ENCODE measurements at regions not wholly inside any gene's neighbourhood (a gene's known extent, or its start where the extent isn't known, plus 50 kb on each side); places are given as distances from the start of the nearest gene placed in this dataset.

DNA sequence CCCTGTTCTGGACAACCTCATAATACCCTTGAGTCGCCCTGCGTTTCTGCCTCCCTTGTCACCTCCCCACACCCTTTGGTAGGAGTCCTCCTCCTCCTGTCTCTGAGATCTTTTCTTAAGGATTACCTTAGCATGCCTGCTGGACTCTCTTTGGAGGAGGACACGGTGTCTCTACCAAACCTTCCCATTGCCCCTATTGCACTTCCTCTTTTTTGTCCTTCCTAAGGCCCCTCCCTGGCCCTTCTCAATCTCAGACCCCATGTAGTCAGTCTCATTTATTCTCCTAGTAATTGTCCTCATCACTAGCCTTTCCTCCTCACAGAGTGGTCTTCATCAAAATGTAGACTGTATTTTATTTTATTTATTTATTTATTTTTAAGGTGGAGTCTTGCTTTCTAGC is 335.0 kb upstream of the SFRP2 start:
- DNase-seq, result no peak
- intact Hi-C loops (cut with micrococcal nuclease), result no loop called here
- Histone ChIP-seq H3K4me3 (ENCODE audit: low read length) (no peak overlapping the region), H3K4me2 (ENCODE audit: low read length) (no peak overlapping the region), H3K9me3 (ENCODE audit: low read length) (no peaks in the 10 kb centered on the region), H3K9me2 (replicated peaks; ENCODE audit: low read length) (no peaks in the 10 kb centered on the region), H2AFZ (ENCODE audit: low read length) (no peak overlapping the region), H4K20me1 (ENCODE audit: low read length) (no peaks in the 10 kb centered on the region), H3K27me3 (ENCODE audit: low read length) (no peaks in the 10 kb centered on the region), H3K79me2 (ENCODE audit: low read length) (no peaks in the 10 kb centered on the region), H3K4me1 (ENCODE audit: insufficient read depth, low read length) (no peaks in the 10 kb centered on the region), H3K36me3 (ENCODE audit: low read depth, low read length) (no peaks in the 10 kb centered on the region), H3F3A (ENCODE audit: low read length, unreplicated experiment) (no peaks in the 10 kb centered on the region), H3K9ac (ENCODE audit: low read length) (no peak overlapping the region), H3K27ac (ENCODE audit: low read length) (no peak overlapping the region)
- ATAC-seq, result no peak
- BruUV-seq (replicated peaks), result no TSS peak
- TF ChIP-seq EZH2 (IDR thresholded peaks at IDR 0.05; ENCODE audit: low read length, unreplicated experiment) (no peak), EZH2phosphoT487 (IDR thresholded peaks at IDR 0.05; ENCODE audit: borderline replicate concordance, low read length) (no peak)
- TF ChIP-seq, protein P1, sequence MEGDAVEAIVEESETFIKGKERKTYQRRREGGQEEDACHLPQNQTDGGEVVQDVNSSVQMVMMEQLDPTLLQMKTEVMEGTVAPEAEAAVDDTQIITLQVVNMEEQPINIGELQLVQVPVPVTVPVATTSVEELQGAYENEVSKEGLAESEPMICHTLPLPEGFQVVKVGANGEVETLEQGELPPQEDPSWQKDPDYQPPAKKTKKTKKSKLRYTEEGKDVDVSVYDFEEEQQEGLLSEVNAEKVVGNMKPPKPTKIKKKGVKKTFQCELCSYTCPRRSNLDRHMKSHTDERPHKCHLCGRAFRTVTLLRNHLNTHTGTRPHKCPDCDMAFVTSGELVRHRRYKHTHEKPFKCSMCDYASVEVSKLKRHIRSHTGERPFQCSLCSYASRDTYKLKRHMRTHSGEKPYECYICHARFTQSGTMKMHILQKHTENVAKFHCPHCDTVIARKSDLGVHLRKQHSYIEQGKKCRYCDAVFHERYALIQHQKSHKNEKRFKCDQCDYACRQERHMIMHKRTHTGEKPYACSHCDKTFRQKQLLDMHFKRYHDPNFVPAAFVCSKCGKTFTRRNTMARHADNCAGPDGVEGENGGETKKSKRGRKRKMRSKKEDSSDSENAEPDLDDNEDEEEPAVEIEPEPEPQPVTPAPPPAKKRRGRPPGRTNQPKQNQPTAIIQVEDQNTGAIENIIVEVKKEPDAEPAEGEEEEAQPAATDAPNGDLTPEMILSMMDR (conservative IDR thresholded peaks at IDR 0.05; ENCODE audit: low read depth, low read length), result no peak
- POLR2A ChIA-PET (ENCODE audit: unreplicated experiment), result no interaction called here
- CTCF ChIA-PET, result no interaction called here

DNA sequence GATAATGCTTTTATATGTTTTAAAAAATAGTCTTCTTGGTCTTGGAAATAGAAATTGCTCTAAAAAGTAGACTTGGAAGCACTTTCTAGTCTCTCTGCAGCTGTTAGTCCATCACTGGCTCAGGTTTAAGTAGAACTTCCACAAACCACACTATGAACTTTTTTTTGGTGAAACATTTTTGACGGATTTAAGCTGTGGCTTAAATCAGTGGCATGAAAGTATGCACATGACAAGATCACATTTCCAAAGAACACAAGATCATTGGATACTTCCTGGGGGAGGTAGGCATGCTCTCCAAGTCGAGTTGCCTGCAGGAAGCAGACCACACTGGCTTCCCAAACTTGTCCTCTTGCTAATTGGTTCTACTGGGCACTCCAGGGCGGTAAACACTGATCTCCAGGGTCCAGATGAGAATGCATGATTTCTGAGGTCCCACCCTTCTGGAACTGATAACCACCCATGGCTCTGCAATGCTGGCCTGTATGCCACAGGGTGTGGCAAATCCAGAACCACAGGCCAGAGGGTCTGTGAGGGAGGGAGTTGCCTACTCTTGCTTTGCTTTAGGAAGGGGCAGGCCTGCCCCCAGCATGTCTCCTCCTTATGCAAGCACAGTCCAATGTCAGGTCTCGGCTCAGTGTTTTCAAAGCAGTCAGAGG is 331.9 kb upstream of the SFRP2 start:
- Histone ChIP-seq H3K4me1 (ENCODE audit: insufficient read depth, low read length) (no peaks in the 10 kb centered on the region), H2AFZ (ENCODE audit: low read length) (no peak overlapping the region), H3K79me2 (ENCODE audit: low read length) (no peaks in the 10 kb centered on the region), H3K9me3 (ENCODE audit: low read length) (no peaks in the 10 kb centered on the region), H3K9ac (ENCODE audit: low read length) (no peak overlapping the region), H3K4me3 (ENCODE audit: low read length) (no peak overlapping the region), H3K9me2 (replicated peaks; ENCODE audit: low read length) (no peaks in the 10 kb centered on the region), H3K27me3 (ENCODE audit: low read length) (no peaks in the 10 kb centered on the region), H3K36me3 (ENCODE audit: low read depth, low read length) (no peaks in the 10 kb centered on the region), H3K27ac (ENCODE audit: low read length) (no peak overlapping the region), H3F3A (ENCODE audit: low read length, unreplicated experiment) (no peaks in the 10 kb centered on the region), H4K20me1 (ENCODE audit: low read length) (no peaks in the 10 kb centered on the region), H3K4me2 (ENCODE audit: low read length) (no peak overlapping the region)
- DNase-seq (no peak), ATAC-seq (no peak)
- ChIA-PET POLR2A (ENCODE audit: unreplicated experiment) (no interaction called here), CTCF (no interaction called here)
- BruUV-seq (replicated peaks), result no TSS peak
- intact Hi-C loops (cut with micrococcal nuclease), result no loop called here
- TF ChIP-seq, protein P1 (conservative IDR thresholded peaks at IDR 0.05; ENCODE audit: low read depth, low read length), result no peak
- TF ChIP-seq EZH2 (IDR thresholded peaks at IDR 0.05; ENCODE audit: low read length, unreplicated experiment), result no peak
- no peak for TF ChIP-seq EZH2phosphoT487 (IDR thresholded peaks at IDR 0.05; ENCODE audit: borderline replicate concordance, low read length)

DNA sequence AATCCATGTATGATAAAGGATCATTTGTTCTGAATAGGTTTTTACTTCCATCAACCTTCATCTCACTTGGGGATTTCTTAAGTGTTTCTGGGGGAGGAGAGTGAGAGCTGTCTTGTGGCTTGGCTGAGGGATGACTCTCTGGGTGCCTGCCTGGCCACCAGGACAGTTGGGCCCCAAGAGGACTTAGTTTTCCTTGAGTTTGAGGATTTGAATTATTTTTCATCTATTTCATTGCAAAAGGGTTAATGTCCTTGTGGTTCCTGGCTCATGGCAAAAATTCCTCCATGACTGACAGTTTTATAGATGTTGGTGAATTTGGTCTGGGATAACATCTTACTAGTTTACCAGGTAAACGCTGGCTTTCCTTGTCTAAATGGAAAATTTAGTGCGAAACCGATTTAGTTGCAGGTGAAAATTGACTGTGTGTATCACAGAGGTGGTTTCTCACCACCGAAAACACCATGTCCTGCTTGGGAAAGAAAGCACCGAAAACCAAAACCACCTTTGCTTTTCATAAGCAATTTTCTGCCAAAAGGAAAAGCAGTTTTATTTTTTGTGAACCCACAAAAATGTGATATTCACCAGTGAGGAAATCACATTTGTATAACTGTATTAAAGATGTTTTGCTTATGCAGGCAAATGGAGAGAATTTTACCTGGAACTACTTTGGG is 331.3 kb upstream of the SFRP2 start:
- no peak overlapping the region for H3K27ac ChIP-seq (ENCODE audit: low read length)
- DNase-seq (no peak), ATAC-seq (no peak)
- intact Hi-C loops (cut with micrococcal nuclease), result no loop called here
- no peaks in the 10 kb centered on the region for H3F3A ChIP-seq (ENCODE audit: low read length, unreplicated experiment)
- no peaks in the 10 kb centered on the region for H3K9me3 ChIP-seq (ENCODE audit: low read length)
- no peaks in the 10 kb centered on the region for H3K27me3 ChIP-seq (ENCODE audit: low read length)
- no peaks in the 10 kb centered on the region for H3K9me2 ChIP-seq (replicated peaks; ENCODE audit: low read length)
- TF ChIP-seq, protein P1 (conservative IDR thresholded peaks at IDR 0.05; ENCODE audit: low read depth, low read length), result no peak
- no peak for TF ChIP-seq EZH2 (IDR thresholded peaks at IDR 0.05; ENCODE audit: low read length, unreplicated experiment)
- TF ChIP-seq EZH2phosphoT487 (IDR thresholded peaks at IDR 0.05; ENCODE audit: borderline replicate concordance, low read length), result no peak
- H2AFZ ChIP-seq (ENCODE audit: low read length), result no peak overlapping the region
- H3K4me2 ChIP-seq (ENCODE audit: low read length), result no peak overlapping the region
- no peaks in the 10 kb centered on the region for H3K79me2 ChIP-seq (ENCODE audit: low read length)
- no TSS peak for BruUV-seq (replicated peaks)
- H3K4me1 ChIP-seq (ENCODE audit: insufficient read depth, low read length), result no peaks in the 10 kb centered on the region
- no peaks in the 10 kb centered on the region for H3K36me3 ChIP-seq (ENCODE audit: low read depth, low read length)
- ChIA-PET CTCF (no interaction called here), POLR2A (ENCODE audit: unreplicated experiment) (no interaction called here)
- no peak overlapping the region for H3K9ac ChIP-seq (ENCODE audit: low read length)
- no peak overlapping the region for H3K4me3 ChIP-seq (ENCODE audit: low read length)
- no peaks in the 10 kb centered on the region for H4K20me1 ChIP-seq (ENCODE audit: low read length)
